H1 (cell line): ENCODE measurements at regions not wholly inside any gene's neighbourhood (a gene's known extent, or its start where the extent isn't known, plus 50 kb on each side); places are given as distances from the start of the nearest gene placed in this dataset.

Experiments
- CTCF ChIA-PET: fragments of 300-600 bp; sonication (Branson Sonifier 250); formaldehyde crosslinking; loops from one replicate; lab custom pipeline; 2021; ENCODE audit not compliant: partially characterized antibody; lab: Charles Lee
- POLR2A ChIA-PET: fragments of 300-600 bp; sonication (Branson Sonifier 250); formaldehyde crosslinking; loops from one replicate; lab custom pipeline; 2021; ENCODE audit warnings: inconsistent platforms; ENCODE audit not compliant: partially characterized antibody; lab: Charles Lee
- DNase-seq, 2 experiments: peaks; one replicate each; pipeline versions ENCODE4 v3.0.0 to v3.0.0-alpha.2; 2010 to 2022; ENCODE audit warnings: low spot score in 2 of 2, low read depth in 1 of 2, mixed read lengths in 1 of 2
- FAIRE-seq: peaks from 2 replicates; lab custom pipeline; 2011; peaks lifted over from hg19 to GRCh38; lab: Jason Lieb, UNC
- H2AFZ ChIP-seq: 2 replicates; pipeline ENCODE4 v1.8.1; 2012; ENCODE audit warnings: low read length, inconsistent platforms
- H2AK5ac ChIP-seq: 2 replicates; pipeline ENCODE4 v1.6.1; 2013; ENCODE audit warnings: low read depth, low read length
- H2BK120ac ChIP-seq: replicated peaks from 2 replicates; pipeline ENCODE3; 2013; ENCODE audit warnings: low read depth, low read length, inconsistent platforms
- H2BK12ac ChIP-seq: 2 replicates; pipeline ENCODE4 v1.6.1; 2013; ENCODE audit warnings: low read depth, low read length
- H2BK15ac ChIP-seq: 2 replicates; pipeline ENCODE4 v1.6.1; 2013; ENCODE audit warnings: low read length
- H2BK20ac ChIP-seq: 2 replicates; pipeline ENCODE4 v1.6.1; 2013; ENCODE audit warnings: low read length
- H2BK5ac ChIP-seq: 2 replicates; pipeline ENCODE4 v1.6.1; 2013; ENCODE audit warnings: low read depth, low read length
- H3K14ac ChIP-seq: 2 replicates; pipeline ENCODE4 v1.6.1; 2013; ENCODE audit warnings: inconsistent platforms; ENCODE audit not compliant: insufficient read length
- H3K18ac ChIP-seq: 2 replicates; pipeline ENCODE4 v1.6.1; 2013; ENCODE audit warnings: low read length; ENCODE audit errors: extremely low read depth
- H3K23ac ChIP-seq: 2 replicates; pipeline ENCODE4 v1.6.1; 2013; ENCODE audit warnings: inconsistent platforms; ENCODE audit not compliant: insufficient read length
- H3K23me2 ChIP-seq: 2 replicates; pipeline ENCODE4 v1.6.1; 2013; ENCODE audit warnings: low read depth, low read length
- H3K27ac ChIP-seq: 2 replicates; pipeline ENCODE4 v1.6.1; 2011; ENCODE audit warnings: low read depth, low read length, inconsistent platforms
- H3K27me3 ChIP-seq, 4 experiments: replicated peaks in 1 of 4; 1 replicate in 1 of 4; 2 replicates in 3 of 4; pipeline versions ENCODE4 v1.6.1 to v1.8.1; 2011 to 2013; ENCODE audit warnings: low read length in 3 of 4, mild to moderate bottlenecking in 3 of 4, inconsistent platforms in 2 of 4, mixed read lengths in 2 of 4, moderate library complexity in 1 of 4; ENCODE audit not compliant: control insufficient read depth in 3 of 4, insufficient read depth in 3 of 4; ENCODE audit errors: extremely low read depth in 1 of 4
- H3K36me3 ChIP-seq, 4 experiments: 2 replicates each; pipeline versions ENCODE4 v1.6.1 to v1.8.1; 2011 to 2013; ENCODE audit warnings: mild to moderate bottlenecking in 4 of 4, low read length in 3 of 4, moderate library complexity in 2 of 4, control low read depth in 1 of 4, inconsistent platforms in 1 of 4; ENCODE audit not compliant: insufficient read depth in 4 of 4, control insufficient read depth in 2 of 4
- H3K4ac ChIP-seq: replicated peaks from 2 replicates; pipeline ENCODE3; 2013; ENCODE audit warnings: low read length, low read depth, mixed read lengths, inconsistent platforms; ENCODE audit not compliant: insufficient read length
- H3K4me1 ChIP-seq, 4 experiments: replicated peaks in 1 of 4; 1 replicate in 1 of 4; 2 replicates in 3 of 4; pipeline versions ENCODE4 v1.6.1 to v1.8.1; 2011 to 2013; ENCODE audit warnings: low read length in 3 of 4, inconsistent platforms in 2 of 4, mixed read lengths in 1 of 4; ENCODE audit not compliant: insufficient read depth in 4 of 4, control insufficient read depth in 3 of 4
- H3K4me2 ChIP-seq, 2 experiments: 2 replicates each; pipeline versions ENCODE4 v1.6.1 to v1.8.1; 2011 to 2013; ENCODE audit warnings: low read depth in 2 of 2, low read length in 2 of 2, control low read depth in 1 of 2, inconsistent platforms in 1 of 2, mild to moderate bottlenecking in 1 of 2; ENCODE audit not compliant: insufficient read depth in 1 of 2
- H3K4me3 ChIP-seq, 4 experiments: fragments of 200-600, 300-600 bp in 1 of 4; sonication (generic), shearing (Covaris generic), sonication (Bioruptor Twin) in 1 of 4; 2 replicates each; pipeline versions ENCODE4 v1.5.1 to v1.8.1; 2011 to 2016; ENCODE audit warnings: low read length in 4 of 4, low read depth in 3 of 4, control low read depth in 2 of 4, inconsistent platforms in 2 of 4, mild to moderate bottlenecking in 2 of 4, mixed read lengths in 1 of 4, moderate library complexity in 1 of 4; ENCODE audit not compliant: insufficient read depth in 2 of 4; ENCODE audit errors: extremely low read depth in 1 of 4
- H3K56ac ChIP-seq: replicated peaks from 2 replicates; pipeline ENCODE3; 2013; ENCODE audit warnings: low read depth, mild to moderate bottlenecking, mixed read lengths, low read length, inconsistent platforms; ENCODE audit not compliant: insufficient read length
- H3K79me1 ChIP-seq: 2 replicates; pipeline ENCODE4 v1.6.1; 2013; ENCODE audit warnings: low read depth, low read length, control low read depth
- H3K79me2 ChIP-seq, 2 experiments: 2 replicates each; pipeline versions ENCODE4 v1.6.1 to v1.8.1; 2012 to 2013; ENCODE audit warnings: low read length in 2 of 2, mild to moderate bottlenecking in 2 of 2, inconsistent platforms in 1 of 2; ENCODE audit not compliant: insufficient read depth in 2 of 2, control insufficient read depth in 1 of 2
- H3K9ac ChIP-seq, 4 experiments: replicated peaks in 1 of 4; 1 replicate in 1 of 4; 2 replicates in 3 of 4; pipeline versions ENCODE4 v1.6.1 to v1.8.1; 2011 to 2013; ENCODE audit warnings: low read depth in 3 of 4, low read length in 3 of 4, control low read depth in 2 of 4, mild to moderate bottlenecking in 2 of 4, moderate library complexity in 2 of 4, inconsistent platforms in 1 of 4; ENCODE audit errors: extremely low read depth in 1 of 4
- H3K9me3 ChIP-seq, 2 experiments: 2 replicates each; pipeline versions ENCODE4 v1.6.1 to v1.8.1; 2012 to 2013; ENCODE audit warnings: mild to moderate bottlenecking in 2 of 2, moderate library complexity in 2 of 2, control low read depth in 1 of 2, inconsistent platforms in 1 of 2, low read depth in 1 of 2, low read length in 1 of 2, mixed read lengths in 1 of 2; ENCODE audit not compliant: insufficient read depth in 2 of 2
- H4K20me1 ChIP-seq, 2 experiments: replicated peaks in 1 of 2; 2 replicates each; pipeline versions ENCODE3 to v1.8.1; 2011 to 2013; ENCODE audit warnings: inconsistent platforms in 2 of 2, low read length in 2 of 2, mild to moderate bottlenecking in 1 of 2; ENCODE audit not compliant: insufficient read depth in 2 of 2, control insufficient read depth in 1 of 2
- H4K5ac ChIP-seq: 2 replicates; pipeline ENCODE4 v1.6.1; 2013; ENCODE audit warnings: low read length, low read depth, mixed read lengths, inconsistent platforms; ENCODE audit not compliant: insufficient read length
- H4K8ac ChIP-seq: 2 replicates; pipeline ENCODE4 v1.8.0; 2013; ENCODE audit warnings: mild to moderate bottlenecking, moderate library complexity, low read length, inconsistent platforms; ENCODE audit not compliant: insufficient read depth; ENCODE audit errors: extremely low read depth
- H4K91ac ChIP-seq: replicated peaks from 2 replicates; pipeline ENCODE3; 2013; ENCODE audit warnings: low read length, mixed read lengths, inconsistent platforms; ENCODE audit not compliant: insufficient read length
- CTBP2 ChIP-seq: IDR thresholded peaks from 2 replicates; pipeline ENCODE4 v1.7.0; 2011; ENCODE audit warnings: borderline replicate concordance, mild to moderate bottlenecking, moderate library complexity, mixed read lengths, low read length; ENCODE audit not compliant: insufficient read depth, insufficient read length
- PHF8 ChIP-seq: fragments of 200-600 bp; sonication (generic); conservative IDR thresholded peaks from 2 replicates; pipeline ENCODE4 v1.7.1; 2012; ENCODE audit warnings: low read depth, mild to moderate bottlenecking, inconsistent platforms, low read length, moderate library complexity
- SP1 ChIP-seq: IDR thresholded peaks from 2 replicates; pipeline ENCODE4 v1.6.1; 2011; ENCODE audit warnings: low read depth, low read length
- WGBS, 2 experiments: shearing (Covaris generic) in 1 of 2; methylation state at CpG; one replicate each; pipeline versions ENCODE4 v1.1.6 to v1.1.7; 2013 to 2015; ENCODE audit warnings: low lambda C conversion rate in 2 of 2, mixed read lengths in 2 of 2, inconsistent platforms in 1 of 2, low coverage in 1 of 2, missing lambda C conversion rate in 1 of 2; ENCODE audit not compliant: insufficient replicate concordance in 2 of 2, insufficient coverage in 1 of 2, insufficient read length in 1 of 2; ENCODE audit errors: extremely low coverage in 1 of 2, missing lambda C conversion rate in 1 of 2; 5-methylcytosine and 5-hydroxymethylcytosine counted together

DNA sequence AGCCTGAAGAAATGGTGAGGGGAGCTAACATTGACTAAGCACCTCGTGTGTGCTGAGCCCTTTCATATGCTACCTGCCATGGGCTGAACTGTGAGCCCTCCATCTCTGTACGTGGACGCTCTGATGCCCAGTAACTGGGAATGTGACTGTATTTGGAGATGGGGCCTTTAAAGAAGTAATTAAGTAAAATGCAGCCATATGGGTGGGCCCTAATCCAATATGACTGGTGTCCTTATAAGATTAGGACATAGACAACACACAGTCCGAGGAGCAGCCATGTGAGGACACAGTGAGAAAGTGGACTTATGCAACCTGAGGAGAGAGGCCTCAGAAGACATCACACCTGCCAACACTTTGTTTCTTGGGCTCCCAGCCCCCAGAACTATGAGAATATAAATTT is 92.7 kb upstream of the ATP1B1 start:
- no peak overlapping the region for H2BK5ac ChIP-seq
- H2BK20ac ChIP-seq, result no peak overlapping the region
- H4K5ac ChIP-seq, result no peak overlapping the region
- no peak overlapping the region for H4K8ac ChIP-seq
- H2BK15ac ChIP-seq, result no peak overlapping the region
- no peak overlapping the region for H2AK5ac ChIP-seq
- no peaks in the 10 kb centered on the region for H3K36me3 ChIP-seq
- H3K14ac ChIP-seq, result no peak overlapping the region
- 92% methylated on average over 4 of the region's 4 CpGs; no CpG with 5 or more reads in 1 of the 2 experiments for WGBS, 2 experiments
- no peaks in the 10 kb centered on the region for H3K9me3 ChIP-seq
- H3K23me2 ChIP-seq, result no peaks in the 10 kb centered on the region
- H4K91ac ChIP-seq, result no peak overlapping the region
- no peak overlapping the region for H3K56ac ChIP-seq
- POLR2A ChIA-PET, result no interaction called here
- H2BK12ac ChIP-seq, result no peak overlapping the region
- no peak overlapping the region for H3K18ac ChIP-seq
- FAIRE-seq (no peak), DNase-seq (no peak)
- H3K79me1 ChIP-seq, result no peaks in the 10 kb centered on the region
- H3K4me1 ChIP-seq, result no peaks in the 10 kb centered on the region
- H3K4me3 ChIP-seq, result no peak overlapping the region
- no peak overlapping the region for H2BK120ac ChIP-seq
- no peaks in the 10 kb centered on the region for H3K27me3 ChIP-seq
- H3K23ac ChIP-seq, result no peak overlapping the region
- CTCF ChIA-PET, result no interaction called here
- H4K20me1 ChIP-seq, result no peaks in the 10 kb centered on the region
- no peak overlapping the region for H3K27ac ChIP-seq
- H3K9ac ChIP-seq, result no peak overlapping the region
- no peak overlapping the region for H3K4ac ChIP-seq
- no peak overlapping the region for H2AFZ ChIP-seq
- no peak overlapping the region for H3K4me2 ChIP-seq
- H3K79me2 ChIP-seq, result no peaks in the 10 kb centered on the region
- TF ChIP-seq SP1 (no peak), CTBP2 (no peak), PHF8 (no peak)
